ENCODE measurements at regions not wholly inside any gene's neighbourhood (a gene's known extent, or its start where the extent isn't known, plus 50 kb on each side); places are given as distances from the start of the nearest gene placed in this dataset.

DNA sequence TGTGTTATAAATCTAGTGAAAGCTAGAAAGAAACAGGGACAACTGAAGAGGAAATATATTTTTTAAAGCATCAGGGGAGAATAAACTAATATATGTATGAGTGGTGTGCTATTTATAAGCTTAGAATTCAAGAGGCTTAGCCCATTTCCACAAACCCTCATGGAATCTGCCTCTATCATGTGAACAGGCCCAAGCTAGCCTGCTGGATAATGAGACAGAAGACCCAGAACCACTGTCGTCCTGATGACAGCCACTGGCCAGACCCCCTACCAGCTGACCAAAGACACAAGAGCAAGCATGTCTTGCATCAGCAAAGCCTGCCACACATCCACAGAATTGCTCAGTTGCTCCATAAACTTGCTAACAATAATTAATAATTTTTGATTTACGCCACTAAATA, 382.3 kb upstream of the NXPH2 start:
- no peak overlapping the region for H3K27ac Mint-ChIP-seq
- H3K27me3 Mint-ChIP-seq (ENCODE audit: low read depth) = no peaks in the 10 kb centered on the region
- no peak for DNase-seq
- H3K4me3 Mint-ChIP-seq = no peak overlapping the region
- H3K4me1 Mint-ChIP-seq (ENCODE audit: low read depth) = no peaks in the 10 kb centered on the region
- peaks cover 5% of the 10 kb centered on the region for H3K9me3 Mint-ChIP-seq
- CTCF ChIA-PET = no interaction called here
- intact Hi-C loops (cut with micrococcal nuclease) = no loop called here
- no peaks in the 10 kb centered on the region for H3K36me3 Mint-ChIP-seq (ENCODE audit: low read depth)

DNA sequence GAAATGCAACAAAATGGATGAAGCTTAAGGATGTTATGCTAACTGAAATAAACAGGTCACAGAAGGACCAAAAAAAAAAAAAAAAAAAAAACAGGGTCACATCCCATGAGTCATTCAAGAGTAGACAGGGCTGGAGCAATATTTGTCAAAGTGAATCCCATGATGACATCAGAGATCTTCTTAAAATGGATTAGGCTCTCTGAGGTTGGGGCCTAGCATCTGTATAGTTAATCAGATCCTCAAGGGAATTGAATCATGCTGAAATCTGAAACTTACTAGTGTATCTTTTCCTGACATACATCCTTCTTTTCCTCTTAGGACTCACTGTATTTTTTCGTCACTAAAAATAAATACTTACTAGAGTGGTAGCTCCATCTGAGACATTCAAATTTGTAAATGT, 380.6 kb upstream of the NXPH2 start:
- no peak for DNase-seq
- CTCF ChIA-PET = no interaction called here
- Mint-ChIP-seq H3K27me3 (ENCODE audit: low read depth) (no peaks in the 10 kb centered on the region), H3K4me1 (ENCODE audit: low read depth) (no peaks in the 10 kb centered on the region), H3K4me3 (no peak overlapping the region), H3K36me3 (ENCODE audit: low read depth) (no peaks in the 10 kb centered on the region), H3K9me3 (peaks cover 5% of the 10 kb centered on the region), H3K27ac (no peak overlapping the region)
- intact Hi-C loops (cut with micrococcal nuclease) = no loop called here

DNA sequence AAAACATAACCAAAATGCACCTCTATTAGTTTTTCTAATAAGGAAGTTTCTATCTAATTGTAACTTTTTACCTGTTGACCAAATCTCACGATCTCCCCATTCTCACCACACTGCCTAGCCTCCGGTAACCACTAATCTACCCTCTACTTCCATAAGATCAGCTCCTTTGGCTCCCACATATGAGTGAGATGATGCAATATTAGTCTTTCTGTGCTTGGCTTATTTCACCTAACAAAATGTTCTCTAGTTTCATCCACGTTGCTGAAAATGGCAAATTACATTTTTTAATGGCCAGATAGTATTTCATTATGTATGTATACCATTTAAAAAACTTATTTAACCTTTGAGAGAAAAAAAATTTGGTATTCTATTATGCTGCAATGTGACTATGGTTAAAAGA, 379.0 kb upstream of the NXPH2 start:
- no peak for DNase-seq
- Mint-ChIP-seq H3K27ac (no peak overlapping the region), H3K4me3 (no peak overlapping the region), H3K36me3 (ENCODE audit: low read depth) (no peaks in the 10 kb centered on the region), H3K4me1 (ENCODE audit: low read depth) (no peaks in the 10 kb centered on the region), H3K27me3 (ENCODE audit: low read depth) (no peaks in the 10 kb centered on the region), H3K9me3 (peaks cover 5% of the 10 kb centered on the region)
- CTCF ChIA-PET = no interaction called here
- intact Hi-C loops (cut with micrococcal nuclease) = no loop called here

DNA sequence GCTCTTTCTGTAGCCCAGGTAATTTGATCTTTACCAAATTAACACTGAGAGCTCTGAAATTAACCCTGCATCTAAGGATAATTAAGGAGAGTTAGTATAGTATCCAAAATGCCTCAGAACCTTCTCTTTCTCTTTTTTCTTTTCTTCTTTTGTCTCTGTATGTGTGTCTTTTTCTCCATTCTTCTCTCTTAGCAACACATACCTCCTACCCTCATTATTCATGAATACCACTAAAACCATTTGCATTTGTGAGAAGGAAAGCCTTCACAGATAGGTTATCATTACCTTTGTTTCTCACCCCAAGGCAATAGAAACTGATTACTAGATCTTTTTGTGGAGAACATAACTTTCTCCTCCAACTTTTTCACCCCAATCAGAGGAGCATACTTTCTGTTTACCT, 376.5 kb upstream of the NXPH2 start:
- CTCF ChIA-PET = no interaction called here
- intact Hi-C loops (cut with micrococcal nuclease) = no loop called here
- Mint-ChIP-seq H3K27me3 (ENCODE audit: low read depth) (no peaks in the 10 kb centered on the region), H3K36me3 (ENCODE audit: low read depth) (no peaks in the 10 kb centered on the region), H3K27ac (no peak overlapping the region), H3K4me3 (no peak overlapping the region), H3K9me3 (peaks cover 6% of the 10 kb centered on the region), H3K4me1 (ENCODE audit: low read depth) (no peaks in the 10 kb centered on the region)
- DNase-seq = no peak

DNA sequence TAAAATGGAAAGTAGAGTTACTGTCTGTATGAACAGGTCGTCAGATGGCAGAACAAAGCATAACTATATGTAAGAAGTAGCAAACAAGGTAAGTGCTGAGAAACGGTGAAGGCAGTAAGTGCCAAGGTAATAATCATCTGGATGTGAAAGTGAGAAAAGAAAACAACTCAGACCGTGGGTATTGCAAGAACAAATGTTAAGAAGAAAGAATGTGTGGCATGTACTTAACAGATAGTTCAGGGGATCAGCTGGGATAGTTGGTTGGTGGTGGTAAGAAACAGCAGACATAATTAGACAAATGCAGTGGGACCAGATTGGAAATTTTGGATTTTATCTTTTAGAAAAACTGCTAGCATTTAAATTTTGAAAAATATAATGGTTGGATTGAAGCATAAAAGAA, 375.8 kb upstream of the NXPH2 start:
- intact Hi-C loops (cut with micrococcal nuclease) = no loop called here
- Mint-ChIP-seq H3K9me3 (peaks cover 6% of the 10 kb centered on the region), H3K36me3 (ENCODE audit: low read depth) (no peaks in the 10 kb centered on the region), H3K27ac (no peak overlapping the region), H3K27me3 (ENCODE audit: low read depth) (no peaks in the 10 kb centered on the region), H3K4me1 (ENCODE audit: low read depth) (no peaks in the 10 kb centered on the region), H3K4me3 (no peak overlapping the region)
- no peak for DNase-seq
- CTCF ChIA-PET = interaction anchor here (0.7 kb wide), 1 partner anchor 1319 kb away, joined by 3 read pairs; no protein-coding TSS in a partner anchor

DNA sequence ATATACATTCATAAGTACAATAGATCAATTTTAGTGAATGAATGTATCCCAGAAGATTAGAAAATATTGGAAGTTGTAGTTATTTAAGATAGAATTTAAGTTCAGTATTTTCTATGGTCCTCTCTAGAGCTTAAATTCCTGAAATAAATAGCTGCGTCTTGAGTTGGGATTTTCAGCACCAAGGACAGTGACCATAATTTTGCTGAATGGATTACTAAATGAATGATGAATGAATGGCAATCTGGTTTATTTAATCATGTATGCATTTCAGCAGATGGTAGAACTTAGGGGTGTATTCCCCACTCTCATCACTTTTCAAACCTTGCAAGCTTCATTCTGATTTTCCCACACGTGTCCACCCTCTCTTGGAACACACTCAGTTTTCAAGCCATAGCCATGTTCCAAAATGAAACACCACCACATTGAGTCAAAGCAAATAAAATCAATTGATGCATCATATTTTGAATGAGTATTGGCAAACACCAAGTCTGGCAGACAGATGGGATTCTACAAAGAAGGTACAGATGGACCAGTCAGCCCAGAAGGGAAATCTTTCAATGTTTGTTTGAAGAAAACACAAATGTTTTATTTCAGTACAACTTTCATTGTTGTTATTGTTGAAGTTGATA, 362.2 kb upstream of the NXPH2 start:
- intact Hi-C loops (cut with micrococcal nuclease) = no loop called here
- no peak for DNase-seq

DNA sequence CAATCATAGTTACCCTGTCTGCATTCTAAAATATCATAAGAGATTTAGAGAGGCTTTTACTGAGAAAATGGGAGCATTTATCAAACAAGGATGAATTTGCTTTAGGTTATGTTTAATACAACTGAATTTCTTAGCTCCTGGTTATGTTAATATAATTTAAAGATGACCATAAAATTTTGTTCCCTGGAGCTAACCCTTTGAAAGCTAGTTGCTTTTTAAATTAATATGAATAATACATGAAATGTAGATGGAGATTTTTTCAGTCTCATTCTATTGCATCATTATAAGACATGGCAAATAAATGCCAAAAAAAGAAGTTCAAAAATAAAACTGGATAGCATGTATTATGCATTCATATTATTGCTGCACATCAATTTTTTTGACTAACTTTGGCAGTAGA, 344.1 kb upstream of the NXPH2 start:
- H3K9me3 Mint-ChIP-seq = peaks cover 4% of the 10 kb centered on the region
- H3K4me3 Mint-ChIP-seq = no peak overlapping the region
- no peaks in the 10 kb centered on the region for H3K36me3 Mint-ChIP-seq (ENCODE audit: low read depth)
- CTCF ChIA-PET = no interaction called here
- no peak for DNase-seq
- no peaks in the 10 kb centered on the region for H3K27me3 Mint-ChIP-seq (ENCODE audit: low read depth)
- H3K4me1 Mint-ChIP-seq (ENCODE audit: low read depth) = no peaks in the 10 kb centered on the region
- intact Hi-C loops (cut with micrococcal nuclease) = no loop called here
- no peak overlapping the region for H3K27ac Mint-ChIP-seq

More for the DNA sequence above, 362.2 kb upstream of the NXPH2 start:
- no peaks in the 10 kb centered on the region for H3K4me1 Mint-ChIP-seq (ENCODE audit: low read depth)
- H3K9me3 Mint-ChIP-seq = peaks cover 6% of the 10 kb centered on the region
- H3K36me3 Mint-ChIP-seq (ENCODE audit: low read depth) = no peaks in the 10 kb centered on the region
- CTCF ChIA-PET = no interaction called here
- H3K27ac Mint-ChIP-seq = no peak overlapping the region
- no peak overlapping the region for H3K4me3 Mint-ChIP-seq
- H3K27me3 Mint-ChIP-seq (ENCODE audit: low read depth) = no peaks in the 10 kb centered on the region

DNA sequence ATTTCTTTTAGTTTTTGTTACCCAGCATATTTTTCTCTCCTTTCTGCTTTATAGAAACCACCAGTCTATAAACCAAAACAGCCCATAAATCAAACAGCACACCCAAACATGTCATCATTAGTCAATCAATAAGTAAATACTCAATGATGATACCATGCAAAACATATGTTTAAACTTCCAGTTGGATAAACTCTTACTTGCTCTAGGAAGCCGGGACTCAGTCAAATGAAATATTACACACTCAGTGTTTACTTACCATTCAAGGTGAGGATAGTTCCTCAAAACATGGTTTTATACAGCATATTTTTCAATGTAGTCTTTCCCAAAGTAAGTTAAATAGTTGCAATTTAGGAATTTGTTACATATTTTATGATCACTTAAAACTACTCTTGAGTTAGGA, 343.6 kb upstream of the NXPH2 start:
- H3K27ac Mint-ChIP-seq = no peak overlapping the region
- H3K36me3 Mint-ChIP-seq (ENCODE audit: low read depth) = no peaks in the 10 kb centered on the region
- intact Hi-C loops (cut with micrococcal nuclease) = no loop called here
- no peaks in the 10 kb centered on the region for H3K4me1 Mint-ChIP-seq (ENCODE audit: low read depth)
- no peak overlapping the region for H3K4me3 Mint-ChIP-seq
- H3K27me3 Mint-ChIP-seq (ENCODE audit: low read depth) = no peaks in the 10 kb centered on the region
- CTCF ChIA-PET = no interaction called here
- no peak for DNase-seq
- H3K9me3 Mint-ChIP-seq = peaks cover 2% of the 10 kb centered on the region

DNA sequence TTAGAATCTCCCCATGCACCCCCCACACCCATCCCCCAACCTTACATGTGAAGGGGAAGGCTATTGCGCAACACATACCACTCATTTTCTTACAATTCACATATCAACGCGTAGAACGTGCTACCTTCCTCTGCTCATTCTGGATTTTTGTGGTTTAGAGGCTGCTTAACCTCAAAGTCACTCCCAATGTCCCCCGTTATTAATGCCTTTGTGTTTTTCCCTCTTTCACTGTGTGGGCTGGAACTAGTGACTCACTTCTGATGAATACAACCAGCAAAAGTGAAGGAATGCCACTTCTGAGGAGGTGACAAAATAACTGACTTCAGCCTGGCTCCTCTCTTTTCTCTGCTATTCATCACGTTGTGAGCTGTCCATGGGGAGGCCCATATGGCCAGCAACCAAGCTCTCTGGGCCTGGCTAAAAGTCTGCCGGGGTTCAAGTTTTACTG, 342.5 kb upstream of the NXPH2 start:
- DNase-seq = no peak
- H3K27me3 Mint-ChIP-seq (ENCODE audit: low read depth) = no peaks in the 10 kb centered on the region
- no peaks in the 10 kb centered on the region for H3K4me1 Mint-ChIP-seq (ENCODE audit: low read depth)
- no peak overlapping the region for H3K4me3 Mint-ChIP-seq
- H3K9me3 Mint-ChIP-seq = peaks cover 4% of the 10 kb centered on the region
- H3K27ac Mint-ChIP-seq = no peak overlapping the region
- no peaks in the 10 kb centered on the region for H3K36me3 Mint-ChIP-seq (ENCODE audit: low read depth)
- intact Hi-C loops (cut with micrococcal nuclease) = no loop called here
- CTCF ChIA-PET = no interaction called here

DNA sequence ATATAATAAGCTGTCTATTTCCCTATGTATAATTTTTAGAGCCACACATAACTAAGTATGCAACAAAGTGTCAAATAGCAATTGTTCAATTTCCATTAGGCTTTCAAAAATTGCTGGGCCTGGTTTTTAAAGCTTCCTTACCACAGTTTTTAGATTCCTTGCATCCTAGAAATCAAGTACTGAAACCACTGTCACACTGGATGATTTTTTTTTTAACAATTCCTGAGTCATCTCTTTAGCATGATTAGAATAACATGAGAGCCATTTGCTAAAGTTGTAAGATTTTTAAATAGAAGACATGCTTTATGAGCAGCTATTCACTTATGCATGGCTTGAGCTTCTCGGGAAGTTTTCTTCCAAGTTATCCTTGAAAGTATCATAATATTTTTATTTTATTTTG, 319.5 kb upstream of the NXPH2 start:
- H3K4me3 Mint-ChIP-seq = no peak overlapping the region
- H3K27me3 Mint-ChIP-seq (ENCODE audit: low read depth) = no peaks in the 10 kb centered on the region
- CTCF ChIA-PET = no interaction called here
- peaks cover 10% of the 10 kb centered on the region for H3K9me3 Mint-ChIP-seq
- DNase-seq = no peak
- no peaks in the 10 kb centered on the region for H3K36me3 Mint-ChIP-seq (ENCODE audit: low read depth)
- intact Hi-C loops (cut with micrococcal nuclease) = no loop called here
- no peaks in the 10 kb centered on the region for H3K4me1 Mint-ChIP-seq (ENCODE audit: low read depth)
- no peak overlapping the region for H3K27ac Mint-ChIP-seq

DNA sequence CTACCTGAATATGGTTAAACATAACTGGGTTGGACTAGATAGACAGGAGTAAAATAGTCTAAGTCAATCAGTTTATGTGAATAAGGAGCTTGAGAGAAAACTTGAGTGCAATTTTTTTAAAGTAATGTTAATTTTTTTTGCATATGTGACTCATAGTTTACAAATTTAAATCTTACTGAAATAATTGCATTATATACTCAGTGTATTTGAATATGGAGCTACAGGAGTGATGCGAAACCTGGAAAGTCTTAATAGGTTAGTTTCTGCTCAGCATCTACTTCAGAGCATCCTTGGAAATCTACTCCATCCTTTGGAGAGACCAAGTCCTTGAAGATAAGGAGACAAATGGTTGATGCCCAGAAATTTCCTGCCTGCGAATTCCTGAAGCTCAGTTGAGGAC, 318.8 kb upstream of the NXPH2 start:
- CTCF ChIA-PET = no interaction called here
- DNase-seq = no peak
- Mint-ChIP-seq H3K27ac (no peak overlapping the region), H3K4me1 (ENCODE audit: low read depth) (no peaks in the 10 kb centered on the region), H3K9me3 (peaks cover 9% of the 10 kb centered on the region), H3K4me3 (no peak overlapping the region), H3K36me3 (ENCODE audit: low read depth) (no peaks in the 10 kb centered on the region), H3K27me3 (ENCODE audit: low read depth) (no peaks in the 10 kb centered on the region)
- intact Hi-C loops (cut with micrococcal nuclease) = no loop called here

DNA sequence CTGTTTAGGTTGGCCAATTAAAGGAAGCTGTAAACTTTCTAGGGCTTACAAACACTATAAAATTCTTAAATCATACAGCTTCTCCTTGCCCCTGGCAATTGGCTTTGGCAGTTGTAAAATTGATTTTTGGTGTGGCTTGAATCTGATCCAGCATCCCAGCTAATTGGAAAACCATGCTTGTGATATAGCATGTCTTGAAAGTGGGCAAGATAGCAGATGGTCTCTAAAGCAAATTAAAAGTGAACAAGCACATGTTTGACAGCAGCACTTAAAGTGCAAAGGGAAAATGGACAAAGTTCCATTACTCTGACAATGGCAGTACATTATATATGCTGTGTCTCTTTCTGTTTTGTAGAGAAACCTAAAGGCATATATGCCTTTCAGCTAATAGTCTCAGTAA, 302.9 kb upstream of the NXPH2 start:
- no peak for DNase-seq
- intact Hi-C loops (cut with micrococcal nuclease) = no loop called here
- Mint-ChIP-seq H3K27me3 (ENCODE audit: low read depth) (no peaks in the 10 kb centered on the region), H3K36me3 (ENCODE audit: low read depth) (no peaks in the 10 kb centered on the region), H3K4me1 (ENCODE audit: low read depth) (no peaks in the 10 kb centered on the region), H3K9me3 (peaks cover 7% of the 10 kb centered on the region), H3K27ac (no peak overlapping the region), H3K4me3 (no peak overlapping the region)
- CTCF ChIA-PET = interaction anchor here (0.5 kb wide), 1 partner anchor 76 kb away, joined by 3 read pairs; no protein-coding TSS in a partner anchor

DNA sequence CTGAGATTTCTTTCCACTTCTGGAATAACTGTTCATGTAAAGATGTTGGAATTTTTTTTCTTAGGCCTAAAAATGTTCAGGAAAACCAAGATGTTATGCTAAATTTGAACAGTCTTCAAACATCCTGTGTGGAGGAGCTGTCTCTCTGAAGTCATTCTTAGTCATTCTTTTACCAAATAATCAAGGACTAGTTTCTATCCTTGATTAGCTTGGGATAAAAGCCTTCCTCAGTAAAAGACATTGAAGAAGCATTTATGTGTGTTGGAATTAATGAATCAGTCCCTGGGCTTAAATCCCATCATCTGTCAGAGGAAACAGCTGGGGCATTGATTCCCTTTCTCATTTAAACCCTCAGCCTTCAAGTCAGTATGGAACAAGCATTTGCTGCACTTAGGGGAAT, 300.1 kb upstream of the NXPH2 start:
- no peak overlapping the region for H3K27ac Mint-ChIP-seq
- H3K4me1 Mint-ChIP-seq (ENCODE audit: low read depth) = no peaks in the 10 kb centered on the region
- intact Hi-C loops (cut with micrococcal nuclease) = no loop called here
- H3K9me3 Mint-ChIP-seq = peaks cover 1% of the 10 kb centered on the region
- no peak for DNase-seq
- CTCF ChIA-PET = no interaction called here
- H3K27me3 Mint-ChIP-seq (ENCODE audit: low read depth) = no peaks in the 10 kb centered on the region
- no peaks in the 10 kb centered on the region for H3K36me3 Mint-ChIP-seq (ENCODE audit: low read depth)
- no peak overlapping the region for H3K4me3 Mint-ChIP-seq

DNA sequence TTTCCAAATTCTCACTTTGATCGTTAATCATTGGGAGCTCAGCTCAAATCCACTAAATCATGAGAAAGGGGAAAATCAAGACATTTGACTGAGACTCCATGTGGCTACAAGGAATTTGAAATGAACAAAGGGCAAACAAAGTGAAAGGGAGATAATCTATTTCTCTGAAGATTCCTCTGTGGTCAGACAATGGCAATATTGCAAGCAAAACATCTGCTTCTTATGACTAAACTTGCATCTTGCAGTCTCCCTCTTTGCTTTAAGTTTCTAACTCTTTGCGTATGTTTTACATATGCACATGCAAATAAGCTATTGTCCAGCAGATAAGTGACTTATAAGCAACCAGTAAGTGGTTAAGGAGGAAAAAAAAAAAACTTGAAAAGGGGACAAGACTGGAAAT, 299.1 kb upstream of the NXPH2 start:
- CTCF ChIA-PET = no interaction called here
- Mint-ChIP-seq H3K27me3 (ENCODE audit: low read depth) (no peaks in the 10 kb centered on the region), H3K9me3 (peaks cover 1% of the 10 kb centered on the region), H3K27ac (no peak overlapping the region), H3K4me1 (ENCODE audit: low read depth) (no peaks in the 10 kb centered on the region), H3K36me3 (ENCODE audit: low read depth) (no peaks in the 10 kb centered on the region), H3K4me3 (no peak overlapping the region)
- no peak for DNase-seq
- intact Hi-C loops (cut with micrococcal nuclease) = no loop called here
